ENCODE measurements at regions not wholly inside any gene's neighbourhood (a gene's known extent, or its start where the extent isn't known, plus 50 kb on each side); places are given as distances from the start of the nearest gene placed in this dataset.

DNA sequence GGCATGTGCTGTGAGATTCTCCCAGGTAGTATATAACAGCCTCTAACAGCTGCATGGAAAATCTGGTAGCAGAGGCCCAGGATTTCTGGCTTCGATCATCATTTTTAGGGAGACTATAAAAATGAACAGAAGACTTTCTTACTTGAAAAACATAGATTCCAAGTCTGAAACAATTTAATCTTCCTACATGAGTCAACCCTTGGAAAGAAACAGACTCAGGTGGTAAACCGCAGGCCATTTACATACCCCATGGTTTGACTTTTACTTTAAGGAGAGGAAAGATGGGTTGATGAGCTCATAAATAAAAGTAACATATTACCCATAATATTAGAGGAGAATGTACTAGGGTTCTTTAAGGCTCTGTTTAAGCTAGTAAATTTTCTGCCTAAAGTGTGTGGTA, 121.6 kb downstream of the CYSLTR2 start:
- TF ChIP-seq POLR2AphosphoS5 (IDR thresholded peaks at IDR 0.05; ENCODE audit: insufficient read depth in 1 of 2, low read depth in 1 of 2) (no peak), POLR2A (IDR thresholded peaks at IDR 0.05) (no peak)
- TF ChIP-seq, protein P1, sequence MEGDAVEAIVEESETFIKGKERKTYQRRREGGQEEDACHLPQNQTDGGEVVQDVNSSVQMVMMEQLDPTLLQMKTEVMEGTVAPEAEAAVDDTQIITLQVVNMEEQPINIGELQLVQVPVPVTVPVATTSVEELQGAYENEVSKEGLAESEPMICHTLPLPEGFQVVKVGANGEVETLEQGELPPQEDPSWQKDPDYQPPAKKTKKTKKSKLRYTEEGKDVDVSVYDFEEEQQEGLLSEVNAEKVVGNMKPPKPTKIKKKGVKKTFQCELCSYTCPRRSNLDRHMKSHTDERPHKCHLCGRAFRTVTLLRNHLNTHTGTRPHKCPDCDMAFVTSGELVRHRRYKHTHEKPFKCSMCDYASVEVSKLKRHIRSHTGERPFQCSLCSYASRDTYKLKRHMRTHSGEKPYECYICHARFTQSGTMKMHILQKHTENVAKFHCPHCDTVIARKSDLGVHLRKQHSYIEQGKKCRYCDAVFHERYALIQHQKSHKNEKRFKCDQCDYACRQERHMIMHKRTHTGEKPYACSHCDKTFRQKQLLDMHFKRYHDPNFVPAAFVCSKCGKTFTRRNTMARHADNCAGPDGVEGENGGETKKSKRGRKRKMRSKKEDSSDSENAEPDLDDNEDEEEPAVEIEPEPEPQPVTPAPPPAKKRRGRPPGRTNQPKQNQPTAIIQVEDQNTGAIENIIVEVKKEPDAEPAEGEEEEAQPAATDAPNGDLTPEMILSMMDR (IDR thresholded peaks at IDR 0.05) = no peak
- Histone ChIP-seq H3K4me1 (no peaks in the 10 kb centered on the region), H3K27ac (peak overlapping the region; percentile 20), H3K36me3 (no peaks in the 10 kb centered on the region), H3K4me3 (no peak overlapping the region), H3K27me3 (no peaks in the 10 kb centered on the region), H3K9me3 (no peaks in the 10 kb centered on the region)
- DNase-seq (ENCODE audit: extremely low spot score in 2 of 2) = peak in 1 of 2 donors; percentile 13
- intact Hi-C loops (cut with DNase I) = no loop called here

DNA sequence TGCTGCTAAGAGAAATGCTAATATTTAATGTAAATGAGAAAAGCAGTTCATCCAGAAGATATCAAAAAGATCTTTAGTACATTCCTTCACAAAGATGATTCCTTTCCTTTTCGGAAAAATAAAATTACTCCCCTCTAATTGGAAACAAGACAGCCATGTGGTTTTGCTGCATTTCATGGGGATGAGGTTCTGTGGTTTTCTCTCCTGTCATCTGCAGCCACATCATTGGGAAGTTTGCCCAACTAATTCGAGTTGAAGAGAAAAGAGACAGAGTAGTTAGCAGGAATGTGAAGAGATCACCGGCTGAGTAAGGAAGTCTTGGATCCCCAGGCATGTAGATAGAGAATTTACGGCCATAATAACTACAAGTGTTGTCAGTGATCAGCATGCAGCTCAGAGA, 122.1 kb downstream of the CYSLTR2 start:
- TF ChIP-seq POLR2A (IDR thresholded peaks at IDR 0.05) (no peak), POLR2AphosphoS5 (IDR thresholded peaks at IDR 0.05; ENCODE audit: insufficient read depth in 1 of 2, low read depth in 1 of 2) (no peak)
- TF ChIP-seq, protein P1 (IDR thresholded peaks at IDR 0.05) = no peak
- H3K27me3 ChIP-seq = no peaks in the 10 kb centered on the region
- H3K27ac ChIP-seq = peak overlapping the region; percentile 20
- intact Hi-C loops (cut with DNase I) = no loop called here
- H3K4me1 ChIP-seq = no peaks in the 10 kb centered on the region
- H3K4me3 ChIP-seq = no peak overlapping the region
- no peaks in the 10 kb centered on the region for H3K36me3 ChIP-seq
- no peak for DNase-seq (ENCODE audit: extremely low spot score in 2 of 2)
- no peaks in the 10 kb centered on the region for H3K9me3 ChIP-seq

DNA sequence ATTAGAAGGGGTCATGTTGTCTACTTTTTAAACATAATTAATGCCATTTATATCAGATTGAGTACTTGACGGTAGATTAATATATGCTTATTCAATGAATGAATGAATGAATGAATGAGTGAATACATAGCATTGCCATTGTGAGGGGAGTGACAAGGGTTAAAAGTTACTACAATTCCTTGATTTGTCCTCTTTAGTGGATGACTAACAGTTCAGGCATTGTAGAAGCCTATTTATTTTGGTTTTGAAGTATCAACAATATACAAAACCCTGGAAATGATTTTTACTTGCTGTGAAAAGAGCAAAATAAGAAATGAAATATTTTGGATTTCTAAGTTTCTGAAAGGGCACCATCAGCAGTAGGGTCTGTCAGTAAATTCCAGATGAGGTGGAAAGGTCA, 122.7 kb downstream of the CYSLTR2 start:
- H3K27me3 ChIP-seq = no peaks in the 10 kb centered on the region
- intact Hi-C loops (cut with DNase I) = no loop called here

DNA sequence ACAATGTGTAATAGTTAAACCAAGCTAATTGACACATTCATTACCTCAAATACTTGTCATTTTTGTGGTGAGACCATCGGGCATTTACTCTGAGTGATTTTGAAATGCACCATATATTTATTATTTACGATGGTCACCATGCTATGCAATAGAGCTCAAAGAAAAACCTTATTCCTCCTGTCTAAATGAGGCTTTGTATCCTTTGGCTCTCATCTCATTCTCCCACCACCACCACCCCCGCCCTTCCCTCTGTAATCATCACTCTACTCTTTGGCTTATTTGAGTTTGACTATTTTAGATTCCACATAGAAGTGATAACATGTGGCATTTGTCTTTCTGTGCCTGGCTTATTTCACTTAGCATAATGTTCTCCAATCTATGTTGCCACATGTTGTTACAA, 124.9 kb downstream of the CYSLTR2 start:
- Histone ChIP-seq H3K4me1 (peaks cover 3% of the 10 kb centered on the region), H3K27me3 (no peaks in the 10 kb centered on the region), H3K36me3 (no peaks in the 10 kb centered on the region), H3K4me3 (no peak overlapping the region), H3K27ac (no peak overlapping the region), H3K9me3 (no peaks in the 10 kb centered on the region)
- intact Hi-C loops (cut with DNase I) = no loop called here
- DNase-seq (ENCODE audit: extremely low spot score in 2 of 2) = no peak
- TF ChIP-seq, protein P1 (IDR thresholded peaks at IDR 0.05) = no peak

More for the DNA sequence above, 122.7 kb downstream of the CYSLTR2 start:
- Histone ChIP-seq H3K4me1 (no peaks in the 10 kb centered on the region), H3K4me3 (no peak overlapping the region), H3K9me3 (no peaks in the 10 kb centered on the region), H3K27ac (no peak overlapping the region), H3K36me3 (no peaks in the 10 kb centered on the region)
- TF ChIP-seq, protein P1 (IDR thresholded peaks at IDR 0.05) = no peak
- no peak for TF ChIP-seq POLR2AphosphoS5 (IDR thresholded peaks at IDR 0.05; ENCODE audit: insufficient read depth in 1 of 2, low read depth in 1 of 2)
- DNase-seq (ENCODE audit: extremely low spot score in 2 of 2) = no peak

DNA sequence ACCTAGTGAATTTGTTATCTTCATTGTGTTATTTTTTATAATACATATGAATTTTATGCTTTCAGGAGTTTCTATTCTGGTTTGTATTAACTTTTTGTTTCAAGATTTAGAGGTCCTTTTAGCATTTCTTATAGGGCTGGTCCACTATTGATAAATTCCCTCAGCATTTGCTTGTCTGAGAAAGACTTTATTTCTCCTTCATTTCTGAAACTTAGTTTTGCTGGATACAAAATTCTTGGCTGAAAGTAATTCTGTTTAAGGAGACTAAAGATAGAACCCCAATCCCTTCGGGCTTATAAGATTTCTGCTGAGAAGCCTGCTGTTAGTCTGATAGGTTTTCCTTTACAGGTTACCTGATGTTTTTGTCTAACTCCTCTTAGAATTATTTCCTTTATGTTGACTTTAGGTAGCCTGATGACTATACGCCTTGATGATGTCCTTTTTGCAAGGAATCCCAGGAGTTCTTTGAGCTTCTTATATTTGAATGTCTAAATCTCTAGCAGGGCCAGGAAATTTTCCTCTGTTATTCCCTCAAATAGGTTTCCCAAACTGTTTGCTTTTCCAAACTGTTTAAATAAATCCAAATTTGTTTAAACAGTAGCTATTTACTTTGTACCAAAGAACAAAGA, 127.1 kb downstream of the CYSLTR2 start:
- intact Hi-C loops (cut with DNase I) = no loop called here
- Histone ChIP-seq H3K4me1 (peaks cover 8% of the 10 kb centered on the region), H3K4me3 (no peak overlapping the region), H3K27me3 (no peaks in the 10 kb centered on the region), H3K27ac (no peak overlapping the region), H3K36me3 (no peaks in the 10 kb centered on the region), H3K9me3 (no peaks in the 10 kb centered on the region)
- TF ChIP-seq, protein P1 (IDR thresholded peaks at IDR 0.05) = no peak
- TF ChIP-seq POLR2AphosphoS5 (IDR thresholded peaks at IDR 0.05; ENCODE audit: insufficient read depth in 1 of 2, low read depth in 1 of 2) (no peak), POLR2A (IDR thresholded peaks at IDR 0.05) (no peak)
- no peak for DNase-seq (ENCODE audit: extremely low spot score in 2 of 2)

Measured in vagina (tissue), 2 donors.